GM12878 (cell line): ENCODE measurements at regions not wholly inside any gene's neighbourhood (a gene's known extent, or its start where the extent isn't known, plus 50 kb on each side); places are given as distances from the start of the nearest gene placed in this dataset.

Source experiments
- CEBPB ChIP-seq, 2 experiments: fragments of 150-350 bp in 1 of 2; IDR thresholded peaks; 2 replicates each; pipeline ENCODE4 v1.6.1; 2012 to 2014; ENCODE audit warnings: low read depth in 2 of 2, low read length in 2 of 2, borderline replicate concordance in 1 of 2, inconsistent platforms in 1 of 2
- JUND ChIP-seq: IDR thresholded peaks from 2 replicates; pipeline ENCODE4 v1.6.1; 2012; ENCODE audit warnings: low read depth, mild to moderate bottlenecking, low read length, improper control_type of control experiment, moderate library complexity
- KDM1A ChIP-seq: fragments of 200-600 bp; sonication (generic); IDR thresholded peaks from 2 replicates; pipeline ENCODE4 v1.6.1; 2016; ENCODE audit warnings: borderline replicate concordance
- POLR2A ChIP-seq: IDR thresholded peaks from 2 replicates; pipeline ENCODE4 v1.6.1; 2011; ENCODE audit warnings: low read depth, mild to moderate bottlenecking, low read length
- POLR2AphosphoS2 ChIP-seq: IDR thresholded peaks from 2 replicates; pipeline ENCODE4 v1.6.1; 2011; ENCODE audit warnings: low read depth, mild to moderate bottlenecking, low read length, improper control_type of control experiment, moderate library complexity
- SP1 ChIP-seq: IDR thresholded peaks from one replicate; pipeline ENCODE4 v1.6.1; 2011; ENCODE audit warnings: low read depth, low read length
- SUZ12 ChIP-seq: fragments of 200-600 bp; sonication (generic); IDR thresholded peaks from one replicate; pipeline ENCODE4 v1.6.1; 2018; ENCODE audit warnings: antibody characterized with exemption, mild to moderate bottlenecking; ENCODE audit not compliant: unreplicated experiment
- TBL1XR1 ChIP-seq: IDR thresholded peaks from 2 replicates; pipeline ENCODE4 v1.6.1; 2012; ENCODE audit warnings: low read depth, low read length, improper control_type of control experiment
- TF ChIP-seq, protein P1 (sequence below), 3 experiments: IDR thresholded peaks in 2 of 3; conservative IDR thresholded peaks in 1 of 3; 2 replicates each; pipeline ENCODE4 v1.5.1; 2011; ENCODE audit warnings: low read depth in 3 of 3, low read length in 3 of 3, mild to moderate bottlenecking in 3 of 3, control low read depth in 2 of 3, moderate library complexity in 2 of 3, inconsistent platforms in 1 of 3, mixed read lengths in 1 of 3; ENCODE audit not compliant: control insufficient read depth in 2 of 3, insufficient read depth in 1 of 3; ENCODE audit errors: extremely low read depth in 1 of 3
- TF ChIP-seq, protein P2 (sequence below): IDR thresholded peaks from 2 replicates; pipeline ENCODE4 v1.6.1; 2012; ENCODE audit warnings: low read length, inconsistent platforms

DNA sequence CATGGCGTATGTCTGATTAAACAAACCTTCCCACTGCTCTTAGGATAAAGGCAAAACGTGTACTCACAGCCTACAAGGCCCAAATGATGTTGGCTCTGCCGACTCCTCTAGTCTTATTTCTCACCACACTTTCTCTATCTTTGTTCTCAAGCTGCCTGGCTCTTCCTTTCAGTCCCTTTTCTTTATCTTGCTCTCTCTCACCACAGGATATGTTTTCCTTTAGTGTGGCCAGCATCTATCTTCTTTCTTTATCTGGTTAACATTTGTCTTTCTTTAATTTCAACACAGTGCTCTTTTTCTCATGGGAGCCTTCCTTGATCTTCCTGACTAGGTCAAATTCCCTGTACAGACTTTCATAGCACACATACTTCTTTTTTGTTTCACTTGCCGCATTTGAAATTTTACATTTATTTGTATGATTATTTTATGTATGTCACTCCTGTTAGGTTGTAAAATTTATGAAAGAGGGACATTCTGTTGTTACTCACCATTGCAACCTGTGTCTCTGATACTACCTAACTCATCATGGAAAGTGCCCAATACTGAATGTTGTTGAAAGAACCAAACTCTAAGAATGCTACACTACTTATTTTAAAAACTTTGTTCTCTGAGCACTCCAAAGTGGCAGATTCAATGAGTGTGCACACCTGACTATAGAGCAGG lies 328.9 kb upstream of the CBLB start:
- TF ChIP-seq, protein P1, sequence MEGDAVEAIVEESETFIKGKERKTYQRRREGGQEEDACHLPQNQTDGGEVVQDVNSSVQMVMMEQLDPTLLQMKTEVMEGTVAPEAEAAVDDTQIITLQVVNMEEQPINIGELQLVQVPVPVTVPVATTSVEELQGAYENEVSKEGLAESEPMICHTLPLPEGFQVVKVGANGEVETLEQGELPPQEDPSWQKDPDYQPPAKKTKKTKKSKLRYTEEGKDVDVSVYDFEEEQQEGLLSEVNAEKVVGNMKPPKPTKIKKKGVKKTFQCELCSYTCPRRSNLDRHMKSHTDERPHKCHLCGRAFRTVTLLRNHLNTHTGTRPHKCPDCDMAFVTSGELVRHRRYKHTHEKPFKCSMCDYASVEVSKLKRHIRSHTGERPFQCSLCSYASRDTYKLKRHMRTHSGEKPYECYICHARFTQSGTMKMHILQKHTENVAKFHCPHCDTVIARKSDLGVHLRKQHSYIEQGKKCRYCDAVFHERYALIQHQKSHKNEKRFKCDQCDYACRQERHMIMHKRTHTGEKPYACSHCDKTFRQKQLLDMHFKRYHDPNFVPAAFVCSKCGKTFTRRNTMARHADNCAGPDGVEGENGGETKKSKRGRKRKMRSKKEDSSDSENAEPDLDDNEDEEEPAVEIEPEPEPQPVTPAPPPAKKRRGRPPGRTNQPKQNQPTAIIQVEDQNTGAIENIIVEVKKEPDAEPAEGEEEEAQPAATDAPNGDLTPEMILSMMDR (IDR thresholded peaks at IDR 0.05 in 2 of 3, conservative IDR thresholded peaks at IDR 0.05 in 1 of 3; ENCODE audit: control insufficient read depth in 2 of 3, extremely low read depth in 1 of 3, insufficient read depth in 1 of 3, low read depth in 3 of 3, low read length in 3 of 3) = no peak
- TF ChIP-seq JUND = no peak
- no peak for TF ChIP-seq KDM1A
- no peak for TF ChIP-seq CEBPB (IDR thresholded peaks at IDR 0.05; ENCODE audit: borderline replicate concordance in 1 of 2, low read depth in 2 of 2, low read length in 2 of 2)
- TF ChIP-seq POLR2A = no peak
- TF ChIP-seq TBL1XR1 = no peak
- TF ChIP-seq POLR2AphosphoS2 = no peak
- TF ChIP-seq, protein P2, sequence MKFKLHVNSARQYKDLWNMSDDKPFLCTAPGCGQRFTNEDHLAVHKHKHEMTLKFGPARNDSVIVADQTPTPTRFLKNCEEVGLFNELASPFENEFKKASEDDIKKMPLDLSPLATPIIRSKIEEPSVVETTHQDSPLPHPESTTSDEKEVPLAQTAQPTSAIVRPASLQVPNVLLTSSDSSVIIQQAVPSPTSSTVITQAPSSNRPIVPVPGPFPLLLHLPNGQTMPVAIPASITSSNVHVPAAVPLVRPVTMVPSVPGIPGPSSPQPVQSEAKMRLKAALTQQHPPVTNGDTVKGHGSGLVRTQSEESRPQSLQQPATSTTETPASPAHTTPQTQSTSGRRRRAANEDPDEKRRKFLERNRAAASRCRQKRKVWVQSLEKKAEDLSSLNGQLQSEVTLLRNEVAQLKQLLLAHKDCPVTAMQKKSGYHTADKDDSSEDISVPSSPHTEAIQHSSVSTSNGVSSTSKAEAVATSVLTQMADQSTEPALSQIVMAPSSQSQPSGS = no peak
- no peak for TF ChIP-seq SP1
- no peak for TF ChIP-seq SUZ12
